Breast epithelium (tissue), 4 donors: ENCODE measurements at regions not wholly inside any gene's neighbourhood (a gene's known extent, or its start where the extent isn't known, plus 50 kb on each side); places are given as distances from the start of the nearest gene placed in this dataset.
A peak's percentile ranks its signal among the peaks of the same experiment; 100 is the strongest.

Experiments
- DNase-seq, 2 donors: peaks; one replicate each; pipeline ENCODE4 v3.0.0-alpha.2; 2019; ENCODE audit warnings: low spot score in 2 of 2
- H3K27ac ChIP-seq, 2 donors: fragments of 200-600 bp; sonication (generic) in 1 of 2; one replicate each; pipeline ENCODE4 v1.5.1; 2016 to 2019; ENCODE audit warnings: mild to moderate bottlenecking in 1 of 2
- H3K27me3 ChIP-seq, 2 donors: fragments of 200-600 bp; sonication (generic) in 1 of 2; one replicate each; pipeline versions ENCODE4 v1.5.1 to v1.6.0; 2017 to 2019; ENCODE audit warnings: control low read depth in 1 of 2, mild to moderate bottlenecking in 1 of 2
- H3K36me3 ChIP-seq: fragments of 200-600 bp; one replicate; pipeline ENCODE4 v1.5.1; 2019
- H3K4me1 ChIP-seq, 2 donors: fragments of 200-600 bp; sonication (generic); one replicate each; pipeline ENCODE4 v1.5.1; 2016 to 2019; ENCODE audit warnings: control low read depth in 1 of 2
- H3K4me3 ChIP-seq, 3 donors: fragments of 200-600 bp; sonication (generic); 1 replicate in 2 of 3; 2 replicates in 1 of 3; pipeline ENCODE4 v1.5.1; 2016 to 2019; ENCODE audit warnings: mild to moderate bottlenecking in 3 of 3, moderate library complexity in 2 of 3
- H3K9me3 ChIP-seq, 2 donors: fragments of 200-600 bp; sonication (generic) in 1 of 2; one replicate each; pipeline ENCODE4 v1.5.1; 2016 to 2019; ENCODE audit warnings: control low read depth in 1 of 2
- POLR2A ChIP-seq: fragments of 450-650 bp; IDR thresholded peaks from one replicate; pipeline ENCODE4 v1.6.1; 2016; ENCODE audit warnings: antibody characterized with exemption, mild to moderate bottlenecking, moderate library complexity
- POLR2AphosphoS5 ChIP-seq, 3 donors: sonication (generic); formaldehyde crosslinking; IDR thresholded peaks; one replicate each; pipeline ENCODE4 v1.6.1; 2017; ENCODE audit warnings: antibody characterized with exemption in 3 of 3
- intact Hi-C: fragments of 100-400 bp; cut with DNase I; formaldehyde crosslinking; loops from one replicate; pipeline ENCODE4 v1.15.1; 2023; ENCODE audit warnings: low total_unique reads
- TF ChIP-seq, protein P1 (sequence below), 3 donors: fragments of 450-650 bp; IDR thresholded peaks; one replicate each; pipeline ENCODE4 v1.5.1; 2016 to 2017; ENCODE audit warnings: antibody characterized with exemption in 3 of 3, mild to moderate bottlenecking in 3 of 3, moderate library complexity in 3 of 3

DNA sequence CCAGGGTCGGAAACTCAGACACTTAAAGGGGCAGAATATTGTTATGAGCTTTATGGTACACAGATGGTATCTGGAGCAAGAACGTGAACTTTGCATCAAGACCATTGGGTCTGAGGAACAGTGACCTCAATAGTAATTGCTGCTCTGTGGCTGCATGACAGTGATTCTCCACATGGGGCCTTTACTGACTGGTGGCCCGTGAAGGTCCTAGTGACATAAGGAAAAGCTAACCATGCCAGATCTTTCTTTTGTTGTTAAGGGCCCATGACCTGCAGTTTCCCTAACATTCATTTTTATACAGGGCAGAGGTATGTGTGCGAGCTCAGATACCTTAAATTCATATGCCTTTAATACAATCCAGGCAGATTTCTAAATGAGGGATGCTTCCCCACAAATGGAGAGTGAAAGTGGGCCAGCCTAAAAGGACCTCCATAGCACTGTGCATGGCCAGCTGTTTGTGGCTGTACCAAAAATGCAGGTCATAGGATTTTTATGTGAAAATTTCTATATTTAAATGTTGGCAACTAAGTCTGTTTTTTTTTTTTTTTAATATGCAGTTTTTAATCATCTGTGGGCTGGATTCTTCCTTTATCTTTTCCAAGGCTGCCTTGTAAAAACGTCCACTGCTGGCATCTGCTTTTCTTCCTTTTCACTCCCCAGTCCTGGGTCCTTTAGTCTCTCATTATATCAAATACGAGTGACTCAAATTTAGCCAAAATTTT lies 188.0 kb upstream of the IL12A start:
- peak overlapping the region; percentile 76 to 83 for H3K27ac ChIP-seq
- DNase-seq: no peak
- no peaks in the 10 kb centered on the region for H3K4me1 ChIP-seq
- no peaks in the 10 kb centered on the region for H3K9me3 ChIP-seq
- no peaks in the 10 kb centered on the region for H3K27me3 ChIP-seq
- H3K4me3 ChIP-seq: no peak overlapping the region
- no peaks in the 10 kb centered on the region for H3K36me3 ChIP-seq
- intact Hi-C loops: loop anchor here (10.0 kb wide), 1 partner anchor 536 kb away; no protein-coding TSS in a partner anchor
- TF ChIP-seq POLR2A (no peak), POLR2AphosphoS5 (IDR thresholded peaks at IDR 0.05) (no peak)
- TF ChIP-seq, protein P1, sequence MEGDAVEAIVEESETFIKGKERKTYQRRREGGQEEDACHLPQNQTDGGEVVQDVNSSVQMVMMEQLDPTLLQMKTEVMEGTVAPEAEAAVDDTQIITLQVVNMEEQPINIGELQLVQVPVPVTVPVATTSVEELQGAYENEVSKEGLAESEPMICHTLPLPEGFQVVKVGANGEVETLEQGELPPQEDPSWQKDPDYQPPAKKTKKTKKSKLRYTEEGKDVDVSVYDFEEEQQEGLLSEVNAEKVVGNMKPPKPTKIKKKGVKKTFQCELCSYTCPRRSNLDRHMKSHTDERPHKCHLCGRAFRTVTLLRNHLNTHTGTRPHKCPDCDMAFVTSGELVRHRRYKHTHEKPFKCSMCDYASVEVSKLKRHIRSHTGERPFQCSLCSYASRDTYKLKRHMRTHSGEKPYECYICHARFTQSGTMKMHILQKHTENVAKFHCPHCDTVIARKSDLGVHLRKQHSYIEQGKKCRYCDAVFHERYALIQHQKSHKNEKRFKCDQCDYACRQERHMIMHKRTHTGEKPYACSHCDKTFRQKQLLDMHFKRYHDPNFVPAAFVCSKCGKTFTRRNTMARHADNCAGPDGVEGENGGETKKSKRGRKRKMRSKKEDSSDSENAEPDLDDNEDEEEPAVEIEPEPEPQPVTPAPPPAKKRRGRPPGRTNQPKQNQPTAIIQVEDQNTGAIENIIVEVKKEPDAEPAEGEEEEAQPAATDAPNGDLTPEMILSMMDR (IDR thresholded peaks at IDR 0.05): no peak

DNA sequence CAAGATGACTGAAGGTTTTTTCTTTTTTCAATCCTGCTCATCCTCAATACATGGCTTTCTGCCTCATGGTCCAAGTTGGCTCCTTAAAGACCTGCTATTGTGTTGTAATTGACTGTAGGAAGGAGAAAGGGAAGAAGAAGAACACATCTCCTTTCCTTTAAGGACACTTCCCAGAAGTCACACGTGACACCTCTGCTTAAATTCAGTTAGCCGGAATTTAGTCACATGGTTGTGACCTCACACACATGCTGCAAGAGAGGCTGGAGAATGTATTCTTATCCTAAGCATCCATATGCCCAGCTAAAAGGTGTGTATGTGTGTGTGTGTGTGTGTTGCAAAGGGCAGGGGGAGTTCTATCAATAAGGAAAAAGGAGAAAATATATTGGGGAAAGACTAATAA lies 185.8 kb upstream of the IL12A start:
- H3K27me3 ChIP-seq: no peaks in the 10 kb centered on the region
- intact Hi-C loops: loop anchor here (10.0 kb wide), 1 partner anchor 538 kb away; no protein-coding TSS in a partner anchor
- no peak for TF ChIP-seq POLR2A
- TF ChIP-seq, protein P1 (IDR thresholded peaks at IDR 0.05): no peak
- DNase-seq: no peak
- no peak overlapping the region for H3K27ac ChIP-seq
- H3K36me3 ChIP-seq: no peaks in the 10 kb centered on the region
- no peak overlapping the region for H3K4me3 ChIP-seq
- H3K4me1 ChIP-seq: no peaks in the 10 kb centered on the region
- H3K9me3 ChIP-seq: no peaks in the 10 kb centered on the region

DNA sequence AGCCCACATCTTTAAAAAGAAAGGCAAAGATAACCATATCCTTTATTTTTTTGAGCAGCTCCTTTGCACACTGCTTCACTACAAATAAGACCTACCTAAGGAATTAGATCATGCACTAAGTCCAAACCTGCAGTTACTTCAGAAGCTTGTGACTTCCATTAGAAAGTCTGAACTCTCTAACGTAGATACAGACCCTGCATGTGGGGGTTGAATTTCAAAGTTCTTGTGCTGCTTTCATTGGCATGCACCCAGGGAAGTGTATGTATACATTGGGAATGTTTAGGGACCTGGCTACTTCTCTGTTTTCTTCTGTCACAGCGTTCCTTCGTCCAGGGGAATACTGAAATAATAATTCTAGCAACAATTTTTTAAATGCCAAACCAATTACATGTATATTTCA lies 185.2 kb upstream of the IL12A start:
- DNase-seq: no peak
- intact Hi-C loops: loop anchor here (10.0 kb wide), 1 partner anchor 539 kb away; no protein-coding TSS in a partner anchor
- no peaks in the 10 kb centered on the region for H3K36me3 ChIP-seq
- TF ChIP-seq, protein P1 (IDR thresholded peaks at IDR 0.05): no peak
- TF ChIP-seq POLR2AphosphoS5 (IDR thresholded peaks at IDR 0.05): no peak
- no peak for TF ChIP-seq POLR2A
- H3K27me3 ChIP-seq: no peaks in the 10 kb centered on the region
- no peaks in the 10 kb centered on the region for H3K9me3 ChIP-seq
- no peak overlapping the region for H3K4me3 ChIP-seq
- no peaks in the 10 kb centered on the region for H3K4me1 ChIP-seq
- no peak overlapping the region for H3K27ac ChIP-seq

DNA sequence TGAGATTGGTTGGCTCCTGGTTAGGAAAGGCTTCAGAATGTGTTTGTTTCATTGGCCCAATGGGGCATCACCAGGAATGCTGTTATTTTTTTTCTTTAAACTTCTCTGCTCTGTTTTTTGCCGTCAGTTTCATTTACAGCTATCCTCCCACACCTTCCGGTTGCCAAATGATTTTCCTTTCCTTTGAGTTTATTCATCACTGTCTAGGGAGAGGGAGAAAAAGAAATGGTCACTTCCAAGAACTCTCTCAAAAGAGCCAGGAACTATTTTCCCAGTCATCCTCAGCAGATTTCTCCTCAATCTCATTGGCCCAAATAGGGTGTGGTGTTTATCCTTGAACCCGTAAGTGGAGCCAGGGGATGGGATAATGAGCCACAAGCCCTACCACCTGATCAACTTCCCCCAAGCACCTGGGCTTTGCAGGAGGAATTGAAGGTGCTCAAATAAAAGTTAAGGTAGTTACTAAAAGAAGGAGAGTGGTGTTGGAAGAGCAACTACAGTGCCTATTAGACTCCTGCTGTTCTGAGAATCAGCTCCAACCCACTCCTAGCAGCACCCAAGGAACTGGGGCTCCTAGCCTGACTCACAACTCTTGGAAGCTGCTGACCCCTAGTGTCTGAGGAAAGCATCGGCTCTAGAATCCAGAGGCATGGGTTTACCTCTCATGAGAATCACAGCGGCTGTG lies 183.8 kb upstream of the IL12A start:
- peak in 1 of 2 donors; percentile 60 for DNase-seq

More for the DNA sequence above, 183.8 kb upstream of the IL12A start:
- Histone ChIP-seq H3K4me3 (peak overlapping the region in 1 of 3 donors; percentile 16), H3K27ac (peak overlapping the region in 1 of 2 donors; percentile 59), H3K27me3 (no peaks in the 10 kb centered on the region), H3K4me1 (no peaks in the 10 kb centered on the region), H3K36me3 (no peaks in the 10 kb centered on the region), H3K9me3 (no peaks in the 10 kb centered on the region)
- intact Hi-C loops: loop anchor here (10.0 kb wide), 1 partner anchor 540 kb away; no protein-coding TSS in a partner anchor
- no peak for TF ChIP-seq POLR2A
- TF ChIP-seq, protein P1 (IDR thresholded peaks at IDR 0.05): peak; percentile 51 to 83 (median 80)
